ENCODE measurements at regions not wholly inside any gene's neighbourhood (a gene's known extent, or its start where the extent isn't known, plus 50 kb on each side); places are given as distances from the start of the nearest gene placed in this dataset.

- Histone ChIP-seq H3K27ac (ENCODE audit: low read depth) (no peak overlapping the region), H3K27me3 (ENCODE audit: insufficient read depth) (no peaks in the 10 kb centered on the region), H3K36me3 (ENCODE audit: insufficient read depth) (no peaks in the 10 kb centered on the region), H2AFZ (no peak overlapping the region), H3F3A (replicated peaks; ENCODE audit: low read depth) (no peaks in the 10 kb centered on the region), H3K4me2 (no peak overlapping the region), H3K9me2 (ENCODE audit: insufficient read depth) (no peaks in the 10 kb centered on the region), H3K4me1 (ENCODE audit: insufficient read depth) (no peaks in the 10 kb centered on the region), H3K79me2 (replicated peaks; ENCODE audit: insufficient read depth) (no peaks in the 10 kb centered on the region), H3K4me3 (no peak overlapping the region), H4K20me1 (replicated peaks; ENCODE audit: insufficient read depth) (no peaks in the 10 kb centered on the region)
- no peak for ATAC-seq
- Mint-ChIP-seq H3K36me3 (ENCODE audit: low read depth) (no peaks in the 10 kb centered on the region), H3K4me3 (no peak overlapping the region), H3K4me1 (no peaks in the 10 kb centered on the region; the same call in 2 of the 3 replicates), H3K9me3 (no peaks in the 10 kb centered on the region), H3K27me3 (ENCODE audit: insufficient read depth, low read depth, poor library complexity) (peaks cover 2% of the 10 kb centered on the region), H3K27ac (no peak overlapping the region)
- DNase-seq (ENCODE audit: low spot score): no peak
- no peak for TF ChIP-seq NANOG (IDR thresholded peaks at IDR 0.05; ENCODE audit: borderline replicate concordance)
- no peak for TF ChIP-seq ZNF331 (CRISPR knock-in tag; IDR thresholded peaks at IDR 0.05; ENCODE audit: low read depth)
- no peak for TF ChIP-seq CREB1 (CRISPR knock-in tag; IDR thresholded peaks at IDR 0.05; ENCODE audit: low read depth)
- TF ChIP-seq EZH2 (IDR thresholded peaks at IDR 0.05; ENCODE audit: low read depth, unreplicated experiment): no peak
Observed at GRCh38 chr14:83287300-83287699, 1753.6 kb upstream of the SEL1L start.

DNA sequence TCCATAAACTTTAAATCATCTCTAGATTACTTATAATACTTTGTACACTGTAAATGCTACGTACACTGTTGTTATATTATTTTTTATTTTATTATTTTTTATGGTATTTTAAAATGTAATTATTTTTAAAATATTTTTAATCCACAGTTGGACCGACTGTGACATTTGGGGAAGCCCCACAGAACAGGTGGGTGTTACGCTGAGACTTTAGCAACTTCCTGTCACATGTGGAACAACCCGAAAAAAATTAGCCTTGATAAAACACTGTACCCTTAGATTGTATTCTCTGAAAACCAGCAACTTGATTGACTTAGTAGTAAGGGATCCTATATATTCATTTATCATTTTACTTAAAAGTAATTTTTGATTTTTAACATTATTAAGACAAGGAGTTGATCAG, 1755.7 kb upstream of the SEL1L start:
- no peak overlapping the region for H3K4me3 Mint-ChIP-seq
- no peak for TF ChIP-seq POLR2AphosphoS5 (IDR thresholded peaks at IDR 0.05; ENCODE audit: low read depth)
- no peak for TF ChIP-seq NANOG (IDR thresholded peaks at IDR 0.05; ENCODE audit: borderline replicate concordance)
- TF ChIP-seq CTCF (conservative IDR thresholded peaks at IDR 0.05; ENCODE audit: low read depth in 2 of 2): no peak
- TF ChIP-seq ZNF462 (CRISPR knock-in tag; IDR thresholded peaks at IDR 0.05): no peak
- TF ChIP-seq EZH2 (IDR thresholded peaks at IDR 0.05; ENCODE audit: low read depth, unreplicated experiment): no peak
- no peak for TF ChIP-seq STAT1 (IDR thresholded peaks at IDR 0.05; ENCODE audit: unreplicated experiment)
- TF ChIP-seq, protein P1, sequence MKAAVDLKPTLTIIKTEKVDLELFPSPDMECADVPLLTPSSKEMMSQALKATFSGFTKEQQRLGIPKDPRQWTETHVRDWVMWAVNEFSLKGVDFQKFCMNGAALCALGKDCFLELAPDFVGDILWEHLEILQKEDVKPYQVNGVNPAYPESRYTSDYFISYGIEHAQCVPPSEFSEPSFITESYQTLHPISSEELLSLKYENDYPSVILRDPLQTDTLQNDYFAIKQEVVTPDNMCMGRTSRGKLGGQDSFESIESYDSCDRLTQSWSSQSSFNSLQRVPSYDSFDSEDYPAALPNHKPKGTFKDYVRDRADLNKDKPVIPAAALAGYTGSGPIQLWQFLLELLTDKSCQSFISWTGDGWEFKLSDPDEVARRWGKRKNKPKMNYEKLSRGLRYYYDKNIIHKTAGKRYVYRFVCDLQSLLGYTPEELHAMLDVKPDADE (IDR thresholded peaks at IDR 0.05): no peak
- TF ChIP-seq ZNF114 (CRISPR knock-in tag; IDR thresholded peaks at IDR 0.05): no peak
- TF ChIP-seq ZNF331 (CRISPR knock-in tag; IDR thresholded peaks at IDR 0.05; ENCODE audit: low read depth): no peak
- TF ChIP-seq JUNB (IDR thresholded peaks at IDR 0.05; ENCODE audit: unreplicated experiment): no peak

More for the DNA sequence above, 1755.7 kb upstream of the SEL1L start:
- Mint-ChIP-seq H3K36me3 (ENCODE audit: low read depth) (no peaks in the 10 kb centered on the region), H3K9me3 (no peaks in the 10 kb centered on the region), H3K4me1 (no peaks in the 10 kb centered on the region; the same call in 1 of the 3 replicates), H3K27ac (no peak overlapping the region), H3K27me3 (ENCODE audit: insufficient read depth, low read depth, poor library complexity) (no peaks in the 10 kb centered on the region)
- H3K27me3 ChIP-seq (ENCODE audit: insufficient read depth): no peaks in the 10 kb centered on the region
- DNase-seq (ENCODE audit: low spot score) (no peak), ATAC-seq (no peak)
- no peaks in the 10 kb centered on the region for H3K79me2 ChIP-seq (replicated peaks; ENCODE audit: insufficient read depth)
- H3K4me2 ChIP-seq: no peak overlapping the region
- no peaks in the 10 kb centered on the region for H3K9me2 ChIP-seq (ENCODE audit: insufficient read depth)
- H3K4me1 ChIP-seq (ENCODE audit: insufficient read depth): no peaks in the 10 kb centered on the region
- no peak overlapping the region for H3K4me3 ChIP-seq
- H2AFZ ChIP-seq: no peak overlapping the region
- H3K27ac ChIP-seq (ENCODE audit: low read depth): no peak overlapping the region
- no peaks in the 10 kb centered on the region for H4K20me1 ChIP-seq (replicated peaks; ENCODE audit: insufficient read depth)
- no peaks in the 10 kb centered on the region for H3F3A ChIP-seq (replicated peaks; ENCODE audit: low read depth)
- H3K36me3 ChIP-seq (ENCODE audit: insufficient read depth): no peaks in the 10 kb centered on the region

All from GM23338 (cell line).